ENCODE measurements at regions not wholly inside any gene's neighbourhood (a gene's known extent, or its start where the extent isn't known, plus 50 kb on each side); places are given as distances from the start of the nearest gene placed in this dataset.

DNA sequence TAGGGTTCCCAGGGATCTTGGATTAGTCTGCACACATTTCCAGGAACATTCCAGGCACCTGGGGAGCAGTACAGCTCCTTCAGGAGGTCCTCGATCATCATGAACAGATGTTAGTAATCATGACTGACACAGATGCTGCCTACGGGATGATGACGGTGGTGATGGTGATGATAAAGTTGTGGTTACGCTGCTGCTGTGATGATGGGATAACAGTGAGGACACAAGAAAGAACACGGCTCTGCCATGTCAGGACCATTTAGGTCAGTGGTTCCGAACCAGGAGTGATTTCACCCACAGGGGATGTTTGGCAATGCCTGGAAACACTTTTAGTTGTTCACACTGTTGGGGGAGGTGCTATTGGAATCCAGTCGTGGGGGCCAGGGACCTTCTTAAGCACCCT, 1193.0 kb downstream of the UQCRFS1 start:
- no peak for DNase-seq (ENCODE audit: low spot score)

GRCh38 chr19:28019371-28019770, 1193.6 kb downstream of the UQCRFS1 start:
- DNase-seq (ENCODE audit: low spot score), result no peak

DNA sequence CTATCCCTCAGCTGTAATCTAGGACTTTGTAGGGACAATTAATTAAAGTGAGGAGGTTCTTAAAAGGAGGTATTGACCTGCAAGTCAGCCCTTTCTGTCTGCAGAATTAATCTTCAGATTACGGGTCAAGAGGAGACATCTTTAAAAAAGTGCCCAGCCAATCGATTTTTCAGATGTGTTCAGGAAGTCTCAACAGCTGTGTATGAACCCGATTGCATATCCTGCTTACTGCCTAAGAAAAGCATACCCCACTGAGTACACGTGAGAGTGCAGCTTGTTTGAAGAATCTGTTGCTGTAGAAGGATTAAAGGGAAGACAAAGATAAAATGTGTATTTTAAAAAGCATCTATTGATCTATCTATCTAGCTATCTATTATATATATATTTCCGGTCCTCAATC, 1194.5 kb downstream of the UQCRFS1 start:
- DNase-seq (ENCODE audit: low spot score), result no peak

- no peak for DNase-seq (ENCODE audit: low spot score)
These were observed 1198.1 kb downstream of the UQCRFS1 start for GRCh38 chr19:28014615-28015405.

GRCh38 chr19:28012361-28012760, 1200.6 kb downstream of the UQCRFS1 start:
- DNase-seq (ENCODE audit: low spot score), result no peak

DNA sequence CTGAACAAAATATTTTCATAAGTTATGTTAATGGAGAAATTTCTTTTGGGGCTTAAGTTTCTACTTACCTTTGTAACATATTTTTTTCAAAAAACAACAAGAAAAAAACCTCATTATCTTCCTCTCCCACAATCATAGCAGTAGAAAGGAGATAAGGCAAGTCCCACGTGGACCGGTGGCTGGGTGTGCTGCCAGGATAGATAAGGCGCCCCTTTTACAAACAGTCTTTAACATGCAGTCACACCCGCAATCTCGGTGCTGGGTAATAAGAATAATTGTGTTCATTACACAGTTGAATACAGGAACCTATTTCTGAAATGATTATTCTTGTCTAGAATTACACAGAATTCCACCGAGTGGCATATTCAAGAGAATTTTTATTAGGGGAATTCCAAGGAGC, 1202.3 kb downstream of the UQCRFS1 start:
- DNase-seq (ENCODE audit: low spot score), result no peak

DNA sequence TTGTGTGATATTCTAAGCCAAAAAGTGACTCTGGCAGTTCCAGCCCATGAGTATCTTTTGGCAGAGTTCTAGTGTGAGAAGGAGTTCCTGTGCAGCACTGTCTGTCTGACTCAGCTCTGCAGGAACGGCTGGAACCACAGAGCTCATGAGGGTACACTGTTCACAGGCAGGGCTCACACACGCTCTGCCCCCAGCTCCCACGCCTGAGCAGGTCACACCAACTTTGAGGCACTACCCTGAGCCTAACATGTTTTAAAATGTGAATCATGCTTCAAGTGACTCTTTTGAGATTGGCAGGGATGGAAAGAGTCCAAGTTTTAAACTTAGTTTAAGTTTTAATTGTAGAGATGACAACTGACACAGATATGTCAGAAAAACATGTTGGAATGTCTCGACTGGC, 1203.3 kb downstream of the UQCRFS1 start:
- peak; percentile 20 for DNase-seq (ENCODE audit: low spot score)

GRCh38 chr19:28008695-28009094, 1204.3 kb downstream of the UQCRFS1 start:
- no peak for DNase-seq (ENCODE audit: low spot score)

GRCh38 chr19:28003543-28003942, 1209.4 kb downstream of the UQCRFS1 start:
- DNase-seq (ENCODE audit: low spot score), result no peak

GRCh38 chr19:27997069-27997468, 1215.9 kb downstream of the UQCRFS1 start:
- DNase-seq (ENCODE audit: low spot score), result no peak

GRCh38 chr19:27993619-27994570, 1219.1 kb downstream of the UQCRFS1 start:
- DNase-seq (ENCODE audit: low spot score), result no peak

- no peak for DNase-seq (ENCODE audit: low spot score)
These were observed 1226.7 kb downstream of the UQCRFS1 start for GRCh38 chr19:27986299-27986698.

- no peak for DNase-seq (ENCODE audit: low spot score)
These were observed 1237.4 kb downstream of the UQCRFS1 start for GRCh38 chr19:27975419-27976005.

GRCh38 chr19:27974082-27974513, 1238.9 kb downstream of the UQCRFS1 start:
- peak; percentile 64 for DNase-seq (ENCODE audit: low spot score)

DNA sequence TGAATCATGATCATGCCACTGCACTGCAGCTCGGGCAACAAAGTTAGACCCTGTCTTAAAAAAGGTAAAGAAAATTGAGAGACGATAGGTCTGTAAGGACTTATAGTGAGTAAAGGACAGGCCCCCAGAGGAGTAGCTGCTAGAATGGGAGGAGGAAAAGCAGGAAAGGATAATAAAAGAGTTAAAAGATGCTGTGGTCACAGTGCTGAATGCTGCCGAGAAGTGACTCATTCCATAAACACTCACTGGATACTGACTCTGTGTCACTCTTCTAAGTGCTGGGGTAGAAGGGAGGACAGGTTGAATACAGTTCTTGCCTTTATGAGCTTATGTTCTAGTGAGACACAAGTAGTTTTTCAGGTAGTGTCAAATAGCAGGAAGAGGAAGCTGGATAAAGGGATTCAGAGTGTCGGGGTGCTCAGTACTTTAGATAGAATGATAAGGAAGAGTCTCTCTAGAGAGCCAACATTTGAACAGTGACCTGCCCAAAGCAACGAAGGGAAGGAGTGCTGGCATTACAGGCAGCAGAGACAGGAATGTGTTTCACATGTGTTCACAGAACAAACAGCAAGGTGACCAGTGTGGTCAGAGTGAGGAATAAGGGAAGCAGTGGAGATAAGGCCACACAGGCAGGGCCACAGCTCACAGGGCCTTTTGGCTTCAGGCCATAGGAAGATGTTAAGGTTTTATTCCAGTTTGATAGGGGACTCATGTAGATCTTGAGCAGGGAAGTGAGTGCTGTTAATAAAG, 1240.5 kb downstream of the UQCRFS1 start:
- DNase-seq (ENCODE audit: low spot score), result peak; percentile 71

DNA sequence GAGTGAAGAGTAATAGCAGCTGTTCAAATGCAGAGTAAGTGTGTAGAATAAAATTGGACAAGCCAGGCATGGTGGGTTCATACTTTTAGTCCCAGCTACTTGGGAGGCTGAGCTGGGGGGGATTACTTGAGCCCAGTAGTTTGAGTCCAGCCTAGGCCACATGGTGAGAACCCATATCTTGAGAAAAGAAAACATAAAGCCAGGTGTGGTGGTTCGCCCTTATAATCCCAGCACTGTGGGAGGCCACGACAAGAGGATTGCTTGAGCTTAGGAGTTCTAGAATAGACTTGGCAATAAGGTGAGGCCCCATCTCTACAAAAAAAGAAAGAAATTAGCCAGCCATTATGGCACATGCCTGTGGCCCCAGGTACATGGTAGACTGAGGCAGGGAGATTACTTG, 1241.1 kb downstream of the UQCRFS1 start:
- no peak for DNase-seq (ENCODE audit: low spot score)

- peak; percentile 44 for DNase-seq (ENCODE audit: low spot score)
These were observed 1241.9 kb downstream of the UQCRFS1 start for GRCh38 chr19:27971071-27971470.

DNA sequence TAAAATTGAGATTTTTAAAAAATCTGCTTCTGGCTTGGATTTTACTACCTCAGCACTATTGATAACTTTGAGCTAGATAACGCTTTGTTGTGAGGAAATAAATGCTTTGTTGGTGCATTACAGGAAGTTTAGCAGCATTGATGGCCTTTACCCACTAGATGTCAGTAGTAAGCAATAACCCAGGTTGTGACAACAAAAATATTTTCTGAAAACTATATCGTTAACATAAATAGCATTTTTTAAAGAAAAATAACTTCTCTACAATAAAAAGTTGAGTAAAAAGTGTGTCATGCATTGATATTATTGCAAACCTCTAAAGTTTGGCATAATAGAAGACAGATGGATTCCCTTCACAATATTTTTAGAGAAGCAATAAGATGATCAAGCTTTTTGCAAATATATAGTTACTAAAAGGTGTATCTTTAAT, 1246.5 kb downstream of the UQCRFS1 start:
- DNase-seq (ENCODE audit: low spot score), result peak; percentile 27

DNA sequence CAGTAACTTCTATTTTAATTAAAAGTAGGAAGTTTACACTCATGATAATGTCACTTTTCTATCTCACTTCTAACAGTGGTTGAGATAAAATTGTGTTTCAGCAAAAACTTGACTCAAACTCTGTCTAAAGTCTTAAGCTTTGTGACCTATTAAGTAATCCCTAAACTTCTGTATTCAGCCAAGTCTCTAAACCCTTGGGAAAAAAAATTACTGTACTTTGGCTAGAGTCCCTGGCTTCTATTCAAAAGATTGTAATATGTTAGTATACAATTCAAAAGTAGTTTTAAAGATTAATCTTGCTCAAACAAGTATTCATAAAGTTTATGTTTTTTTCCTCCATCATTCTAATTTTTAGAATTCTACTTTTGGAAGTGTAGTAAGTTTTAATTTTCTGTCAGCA, 1248.8 kb downstream of the UQCRFS1 start:
- no peak for DNase-seq (ENCODE audit: low spot score)

DNA sequence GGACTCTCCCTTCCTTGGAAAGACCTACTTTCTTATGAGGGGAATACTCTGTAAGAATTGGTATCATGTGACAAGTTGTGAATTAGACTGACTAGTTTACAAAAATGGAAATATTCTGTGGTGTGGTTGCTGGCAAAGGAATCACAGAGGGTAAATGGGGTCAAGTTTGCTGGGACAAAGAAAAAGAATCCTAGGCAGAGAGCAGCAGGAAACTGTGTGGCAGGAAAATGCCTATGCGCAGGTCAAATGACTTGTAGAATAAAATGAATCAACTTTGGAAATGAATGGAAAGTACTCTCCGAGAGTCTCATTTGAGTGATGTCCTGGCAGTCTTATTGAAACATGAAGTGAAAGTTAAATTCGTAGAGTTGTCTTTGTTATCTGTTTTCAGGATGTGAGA, 1250.7 kb downstream of the UQCRFS1 start:
- DNase-seq (ENCODE audit: low spot score), result no peak
